Right lung (tissue), 2 donors: ENCODE measurements at regions not wholly inside any gene's neighbourhood (a gene's known extent, or its start where the extent isn't known, plus 50 kb on each side); places are given as distances from the start of the nearest gene placed in this dataset.

ENCODE experiments used
- DNase-seq, 2 donors: peaks; one replicate each; pipeline ENCODE4 v3.0.0-alpha.2; 2013

GRCh38 chr12:13841358-13841757 is 140.0 kb downstream of the GRIN2B start:
- DNase-seq = no peak

GRCh38 chr12:13839365-13840336 is 141.8 kb downstream of the GRIN2B start:
- no peak for DNase-seq

DNA sequence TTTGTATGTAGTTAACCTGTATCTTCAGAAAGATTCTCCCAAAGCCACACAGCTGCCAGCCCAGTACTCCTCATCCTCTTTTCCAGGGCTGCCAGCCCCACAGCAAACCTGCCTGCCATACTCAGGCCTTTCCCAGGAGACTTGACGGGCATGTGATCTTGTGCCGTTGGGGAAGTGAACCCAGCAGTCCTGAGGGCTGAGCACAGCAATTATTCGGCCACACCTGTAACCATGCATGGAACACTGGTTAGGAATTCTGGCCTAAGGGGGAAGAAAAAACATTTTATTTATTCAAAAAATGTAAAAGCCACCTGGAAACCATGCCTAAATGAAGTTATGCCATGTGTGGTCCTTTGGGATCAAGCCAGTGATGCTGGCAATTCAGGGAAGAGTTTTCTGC is 145.3 kb downstream of the GRIN2B start:
- no peak for DNase-seq

- no peak for DNase-seq
Observed at GRCh38 chr12:13835652-13836051, 145.8 kb downstream of the GRIN2B start.

- DNase-seq = no peak
Observed at GRCh38 chr12:13834241-13834640, 147.2 kb downstream of the GRIN2B start.

DNA sequence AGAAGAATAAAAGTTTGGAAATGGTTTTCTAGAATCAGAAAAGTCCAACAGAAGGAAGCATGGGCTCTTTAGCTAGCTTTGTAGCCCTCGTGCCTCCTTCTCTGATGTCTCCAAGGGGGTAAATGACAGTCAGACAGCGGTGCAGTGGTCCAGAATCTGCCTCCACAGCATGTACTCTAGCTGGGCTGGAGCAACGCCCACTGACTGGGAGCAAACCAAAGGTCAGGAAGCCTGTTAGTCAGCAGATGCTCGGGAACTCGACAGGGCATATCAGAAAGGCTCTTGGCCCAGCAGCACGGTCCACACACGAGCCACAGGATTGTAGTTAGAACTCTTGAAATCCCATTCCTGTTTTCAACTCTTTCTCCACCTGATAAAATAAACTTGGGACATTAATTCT is 164.3 kb downstream of the GRIN2B start:
- DNase-seq = no peak

- DNase-seq = no peak
Observed at GRCh38 chr12:13816394-13816793, 165.0 kb downstream of the GRIN2B start.

DNA sequence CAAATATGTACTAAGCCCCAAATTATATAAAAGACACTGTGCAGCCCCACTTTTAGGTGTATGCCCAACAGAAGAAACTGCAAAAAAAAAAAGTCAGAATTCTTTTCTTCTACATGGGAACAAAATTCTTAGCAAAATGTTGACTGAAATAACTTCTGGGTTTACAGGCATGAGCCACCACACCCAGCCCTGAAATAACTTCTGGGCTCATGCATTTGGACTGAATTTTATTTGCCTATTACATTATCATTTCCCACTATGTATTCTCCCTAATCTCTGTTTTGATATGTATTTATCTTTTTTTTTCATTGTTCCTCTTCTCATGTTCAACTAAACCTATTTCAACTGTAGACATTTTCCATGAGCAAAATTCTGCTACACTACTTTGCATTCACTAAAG is 169.2 kb downstream of the GRIN2B start:
- no peak for DNase-seq

DNA sequence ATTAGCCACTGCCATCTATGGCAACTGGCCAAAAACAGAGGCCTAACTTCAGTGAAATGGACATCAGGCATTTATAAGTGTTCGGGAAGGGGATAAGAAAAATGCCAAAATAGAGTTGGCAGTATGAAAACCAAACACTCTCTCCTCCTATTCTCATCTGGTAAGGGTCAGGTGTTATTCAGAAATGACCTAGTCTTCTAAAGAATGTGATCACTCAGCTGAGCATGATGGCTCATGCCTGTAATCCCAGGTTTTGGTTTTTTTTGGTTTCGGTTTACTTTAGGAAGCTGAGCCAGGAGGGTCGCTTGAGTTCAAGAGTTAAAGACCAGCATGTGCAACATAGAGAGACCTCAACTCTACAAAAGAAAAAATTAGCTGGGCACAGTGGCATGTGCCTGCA is 170.3 kb downstream of the GRIN2B start:
- no peak for DNase-seq

- no peak for DNase-seq
Observed at GRCh38 chr12:13805041-13805440, 176.4 kb downstream of the GRIN2B start.

GRCh38 chr12:13801543-13801942 is 179.9 kb downstream of the GRIN2B start:
- DNase-seq = no peak

DNA sequence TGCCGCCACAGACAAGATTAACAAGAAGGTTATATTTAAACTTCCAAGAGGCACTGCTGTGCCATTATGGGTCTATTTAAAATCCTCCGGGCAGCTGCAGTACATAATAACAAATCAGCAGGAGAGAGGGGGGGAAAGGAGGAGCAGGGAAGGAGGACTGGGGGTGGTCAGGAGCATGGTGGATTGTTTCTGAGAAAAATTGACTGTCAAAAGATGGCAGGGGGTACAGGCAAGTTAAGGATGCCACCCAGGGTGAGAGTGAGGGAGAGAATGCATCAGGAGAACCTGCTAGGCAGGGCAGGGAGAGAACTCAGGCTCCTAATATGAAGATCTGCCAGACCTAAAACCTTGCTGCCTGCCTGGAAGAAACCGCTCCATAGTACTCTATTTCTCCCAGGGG is 181.8 kb downstream of the GRIN2B start:
- DNase-seq = no peak

DNA sequence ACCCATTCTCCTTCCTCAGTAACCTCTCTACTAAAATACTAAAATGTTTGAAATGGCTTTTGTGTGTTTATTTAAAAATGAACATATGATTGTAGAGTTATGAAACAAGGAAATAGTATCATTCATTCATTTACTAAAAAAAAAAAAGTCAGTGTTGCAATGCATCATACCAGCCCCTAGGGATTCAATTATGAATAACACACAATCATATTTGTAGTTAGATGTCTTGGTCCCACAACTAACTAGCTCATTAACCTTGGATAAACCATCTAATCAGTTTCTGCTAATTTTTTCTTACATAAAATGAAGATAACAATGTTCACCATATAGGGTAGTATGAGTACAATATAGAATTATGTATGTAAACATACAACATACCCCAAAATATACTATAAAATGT is 183.2 kb downstream of the GRIN2B start:
- DNase-seq = no peak

DNA sequence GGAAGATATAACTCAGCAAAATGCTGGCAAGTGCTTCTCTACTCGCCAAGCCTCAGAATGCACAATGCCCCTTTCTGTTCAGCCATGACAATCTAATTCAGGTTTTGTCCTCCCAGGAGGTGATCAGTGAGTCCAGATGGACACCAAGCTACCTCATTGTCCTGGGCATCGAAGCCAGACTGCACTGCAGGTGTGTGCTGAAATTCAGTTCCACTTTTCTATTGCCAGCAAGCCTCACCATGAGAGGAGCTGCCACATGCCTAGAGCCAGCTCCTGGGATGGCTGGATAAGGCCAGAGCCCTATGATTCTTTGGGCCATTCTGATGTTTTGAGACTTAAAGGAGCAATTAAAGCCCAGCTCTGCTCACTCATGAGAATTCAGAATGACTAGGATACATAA is 186.7 kb downstream of the GRIN2B start:
- no peak for DNase-seq

GRCh38 chr12:13790317-13790716 is 191.1 kb downstream of the GRIN2B start:
- no peak for DNase-seq

GRCh38 chr12:13788626-13789025 is 192.8 kb downstream of the GRIN2B start:
- DNase-seq = no peak

- no peak for DNase-seq
Observed at GRCh38 chr12:13786646-13787045, 194.8 kb downstream of the GRIN2B start.

- no peak for DNase-seq
Observed at GRCh38 chr12:13784504-13784903, 196.9 kb downstream of the GRIN2B start.

DNA sequence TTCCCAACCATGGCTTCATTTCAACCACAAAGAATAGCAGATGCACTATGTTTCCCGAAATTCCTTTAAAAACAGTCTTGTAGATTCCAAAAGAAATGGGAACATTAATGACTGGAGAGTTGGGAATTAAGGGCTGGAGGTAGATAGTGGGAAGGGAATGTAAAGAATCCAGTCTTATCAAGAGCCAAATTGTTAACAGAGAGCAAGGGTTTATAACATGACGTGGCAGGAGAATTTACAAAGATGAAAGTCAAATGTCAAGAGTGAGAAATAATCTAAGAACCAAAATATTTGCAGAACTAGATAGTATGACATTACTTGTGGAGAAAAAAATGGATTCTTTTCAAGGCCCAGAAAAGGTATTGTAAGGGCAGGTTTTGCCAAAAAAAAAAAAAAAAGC is 200.9 kb downstream of the GRIN2B start:
- DNase-seq = no peak

DNA sequence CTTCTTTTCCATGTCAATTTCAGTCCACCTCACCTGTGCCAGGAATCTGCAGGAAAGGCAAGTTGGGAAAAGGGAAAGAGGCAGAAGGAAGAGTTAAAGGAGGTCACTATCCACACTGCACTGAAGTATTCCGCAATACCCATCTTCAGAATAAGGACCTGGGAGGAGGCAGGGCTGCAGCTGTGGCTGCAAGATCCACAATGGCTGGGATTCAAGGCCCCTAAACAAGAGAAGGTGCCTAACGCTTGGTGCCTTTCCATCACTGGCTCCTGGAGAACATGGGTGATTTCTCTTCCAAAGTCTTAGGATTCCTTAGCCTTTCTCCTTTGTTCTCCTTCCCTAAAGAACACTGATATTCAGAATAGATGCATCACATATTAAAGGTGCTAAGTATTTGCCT is 204.0 kb downstream of the GRIN2B start:
- no peak for DNase-seq

- DNase-seq = no peak
Observed at GRCh38 chr12:13772264-13772663, 209.1 kb downstream of the GRIN2B start.

- no peak for DNase-seq
Observed at GRCh38 chr12:13770576-13770975, 210.8 kb downstream of the GRIN2B start.

- no peak for DNase-seq
Observed at GRCh38 chr12:13769966-13770365, 211.4 kb downstream of the GRIN2B start.

GRCh38 chr12:13769273-13769672 is 212.1 kb downstream of the GRIN2B start:
- no peak for DNase-seq
